GM21619 (cell line): ENCODE measurements at regions not wholly inside any gene's neighbourhood (a gene's known extent, or its start where the extent isn't known, plus 50 kb on each side); places are given as distances from the start of the nearest gene placed in this dataset.

Source experiments
- ATAC-seq: cut with Tn5 transposase; IDR thresholded peaks from one replicate; pipeline ENCODE4 v1.9.1; 2021; ENCODE audit not compliant: unreplicated experiment

- no peak for ATAC-seq
Observed at GRCh38 chr21:41671859-41672542, 94.9 kb downstream of the RIPK4 start.

- ATAC-seq = no peak
Observed at GRCh38 chr21:41671212-41671762, 95.6 kb downstream of the RIPK4 start.

DNA sequence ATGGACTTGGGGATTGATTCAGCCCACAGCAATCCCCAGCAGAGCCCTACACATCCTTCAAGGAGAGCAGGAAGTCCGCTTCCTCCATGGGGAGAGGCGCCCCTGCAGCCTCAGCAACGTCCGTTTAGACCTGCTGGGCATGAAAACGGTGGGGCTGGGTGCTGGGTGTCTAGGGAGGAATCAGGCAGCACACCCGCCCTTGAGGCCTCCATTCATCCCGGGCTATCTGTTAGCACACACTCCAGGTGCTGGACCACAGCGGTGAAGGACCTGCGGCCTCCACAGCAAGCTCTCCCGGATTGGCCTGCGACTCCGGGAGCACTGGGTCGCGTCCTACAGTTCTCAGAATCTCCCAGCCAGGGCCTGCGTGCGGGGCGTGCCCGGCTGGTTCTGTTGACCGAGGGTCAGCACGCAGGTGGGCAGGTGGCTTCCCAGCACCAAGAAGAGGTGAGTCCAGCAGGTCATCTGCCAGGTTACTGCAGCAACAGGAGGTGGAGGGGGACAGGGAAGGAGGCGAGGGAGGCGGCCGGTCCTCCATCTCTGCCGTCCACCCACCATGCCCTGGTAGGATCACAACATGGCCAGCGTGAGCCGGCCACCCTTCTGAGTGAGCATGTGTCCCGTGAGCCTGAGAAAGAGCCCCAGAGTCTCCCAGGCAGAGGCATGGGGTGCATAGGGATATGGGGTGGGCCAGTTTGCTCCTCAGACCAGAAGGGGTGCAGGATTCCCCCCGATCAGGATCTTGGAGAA is 96.6 kb downstream of the RIPK4 start:
- no peak for ATAC-seq

DNA sequence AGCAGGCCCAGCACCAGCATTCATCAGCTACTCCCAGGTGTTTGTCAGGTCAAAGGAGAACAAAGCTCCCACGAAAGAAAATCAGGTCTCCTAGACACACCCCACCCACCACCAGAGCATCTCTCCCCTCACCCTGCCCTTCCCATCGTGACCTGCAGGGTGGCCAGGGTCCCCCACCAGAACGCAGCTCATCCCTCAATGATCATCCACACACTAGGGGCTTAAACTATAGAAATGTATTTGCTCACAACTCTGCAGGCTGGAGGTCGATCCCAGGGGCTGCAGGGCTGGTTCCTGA is 97.4 kb downstream of the RIPK4 start:
- ATAC-seq = no peak

- no peak for ATAC-seq
Observed at GRCh38 chr21:41668686-41669532, 97.9 kb downstream of the RIPK4 start.

DNA sequence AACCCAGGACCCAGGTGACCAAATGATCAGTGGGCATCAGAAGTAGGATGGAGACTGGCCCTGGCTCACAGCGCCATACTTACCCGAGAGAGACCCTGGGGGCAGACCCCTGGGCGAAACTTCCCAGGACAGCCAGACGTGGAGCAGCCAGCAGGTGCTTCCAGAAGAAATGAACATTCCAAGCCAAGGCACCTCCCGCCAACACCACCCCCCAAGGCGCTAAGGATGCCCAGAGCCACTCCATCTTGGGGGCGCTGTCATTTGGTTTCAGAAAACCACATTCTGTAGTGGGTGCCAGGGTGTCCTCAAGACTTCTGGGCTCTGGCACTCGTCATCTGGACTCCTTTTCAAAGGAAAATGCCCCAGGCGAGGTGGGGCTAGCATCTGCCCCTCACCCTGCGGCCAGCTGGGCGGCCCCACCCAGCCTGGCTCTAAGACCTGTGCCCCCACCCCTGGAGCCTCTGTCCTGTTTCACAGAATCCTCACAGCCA is 98.8 kb downstream of the RIPK4 start:
- no peak for ATAC-seq

GRCh38 chr21:41667136-41667535 is 99.7 kb downstream of the RIPK4 start:
- ATAC-seq = no peak

DNA sequence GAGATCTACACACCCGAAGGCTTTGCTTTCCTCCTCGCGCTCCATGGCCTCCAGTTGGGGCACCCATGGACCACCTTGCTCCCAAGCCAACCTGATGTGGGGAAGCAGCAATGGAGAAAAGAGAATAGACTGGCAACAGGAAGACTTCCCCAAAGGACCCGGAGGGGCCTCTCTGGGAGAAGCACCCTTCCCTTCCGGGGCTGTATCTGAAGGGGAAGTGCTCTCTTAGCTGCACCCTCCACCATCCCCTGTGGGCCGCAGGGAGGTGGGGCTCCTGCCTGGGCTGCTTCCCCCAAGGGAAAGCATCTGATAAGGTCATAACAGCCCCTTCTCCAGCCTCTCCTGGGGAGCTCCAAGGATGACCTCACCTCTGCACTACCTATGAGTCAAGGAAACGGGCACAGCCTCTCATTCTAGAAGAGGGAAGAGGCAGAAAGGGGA is 100.2 kb downstream of the RIPK4 start:
- no peak for ATAC-seq

DNA sequence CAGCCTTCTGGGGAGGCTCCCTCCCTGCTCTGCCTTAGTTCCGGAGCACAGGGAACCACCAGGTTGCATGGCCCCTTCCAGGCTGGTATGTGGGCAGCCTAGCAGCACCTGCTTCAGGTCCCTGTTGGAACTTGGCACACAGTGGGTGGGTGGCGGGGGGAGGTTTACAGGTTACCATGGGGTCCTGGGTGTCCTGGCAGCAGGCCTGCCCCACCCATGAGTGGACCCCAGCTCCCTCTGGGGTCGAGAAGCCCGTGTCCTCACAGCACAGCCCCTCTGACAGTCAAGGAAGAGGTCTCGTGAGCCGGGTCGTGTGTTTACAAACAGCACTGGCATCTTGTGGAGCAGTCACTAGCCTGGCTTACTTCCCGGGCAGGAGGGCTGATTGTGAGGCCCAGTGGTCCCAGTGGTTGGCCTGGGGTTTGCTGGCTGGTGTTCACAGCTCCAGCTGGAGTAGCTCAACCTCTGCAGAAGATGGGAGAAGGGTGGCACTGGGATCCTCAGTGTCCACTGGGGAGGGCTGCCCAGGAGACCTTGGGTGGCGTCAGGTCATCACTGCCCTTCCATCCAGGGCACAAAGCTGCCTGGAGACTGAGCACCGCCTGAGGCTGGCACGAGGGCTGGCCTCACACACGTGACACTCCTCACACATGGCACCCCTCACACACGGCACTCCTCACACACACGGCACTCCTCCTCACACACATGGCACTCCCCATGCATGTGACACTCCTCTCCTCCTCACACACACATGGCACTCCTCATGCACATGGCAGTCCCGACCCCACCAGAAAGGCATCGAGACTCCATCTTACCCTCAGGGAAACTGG is 100.9 kb downstream of the RIPK4 start:
- ATAC-seq = no peak

- no peak for ATAC-seq
Observed at GRCh38 chr21:41664881-41665765, 101.7 kb downstream of the RIPK4 start.

DNA sequence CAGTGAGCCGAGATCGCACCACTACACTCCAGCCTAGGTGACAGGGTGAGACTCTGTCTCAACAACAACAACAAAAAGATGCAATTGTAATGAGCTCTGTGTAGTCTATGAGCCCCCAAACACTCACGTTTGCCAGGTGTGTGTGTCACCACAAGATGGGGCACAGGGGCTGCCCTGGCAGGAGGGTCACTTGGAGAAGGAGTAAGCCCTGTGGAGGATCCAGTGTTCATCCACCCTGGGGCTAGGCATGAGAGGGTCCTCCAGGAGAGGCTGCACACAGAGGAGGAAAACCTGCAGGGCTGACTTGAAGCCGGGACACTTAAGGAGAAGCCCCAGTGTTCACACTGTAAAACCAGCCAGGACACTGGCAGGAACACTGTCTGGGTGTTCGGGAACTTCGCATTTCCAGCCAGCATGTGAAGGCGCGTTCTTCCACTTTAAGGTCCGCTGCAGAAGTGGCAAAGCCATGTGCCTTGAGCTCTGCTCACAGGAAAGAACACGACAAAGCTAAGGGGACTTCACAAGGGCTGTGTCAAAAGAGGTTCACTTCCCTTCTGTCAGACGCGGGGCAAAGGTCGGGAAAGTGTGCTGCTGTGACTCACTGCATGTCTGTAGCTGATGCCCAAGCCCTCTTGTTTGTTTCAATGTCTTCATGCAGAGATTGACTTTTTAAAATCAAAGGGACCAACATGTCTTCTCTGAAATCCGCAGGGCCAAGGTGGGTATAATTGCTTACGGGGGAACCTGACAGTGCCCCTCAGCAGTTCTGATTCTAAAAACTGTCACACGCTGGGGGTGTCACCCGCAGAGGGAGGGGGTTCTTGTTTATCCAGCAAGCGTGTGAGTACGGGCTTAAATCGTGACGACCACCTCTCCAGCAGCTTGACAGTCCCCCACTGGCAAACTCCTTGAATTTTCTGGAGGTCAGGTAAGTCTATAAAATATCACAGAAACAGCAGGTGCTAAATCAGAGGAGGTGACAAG is 102.8 kb downstream of the RIPK4 start:
- no peak for ATAC-seq

- ATAC-seq = no peak
Observed at GRCh38 chr21:41662761-41663160, 104.1 kb downstream of the RIPK4 start.

GRCh38 chr21:41662161-41662560 is 104.7 kb downstream of the RIPK4 start:
- no peak for ATAC-seq

DNA sequence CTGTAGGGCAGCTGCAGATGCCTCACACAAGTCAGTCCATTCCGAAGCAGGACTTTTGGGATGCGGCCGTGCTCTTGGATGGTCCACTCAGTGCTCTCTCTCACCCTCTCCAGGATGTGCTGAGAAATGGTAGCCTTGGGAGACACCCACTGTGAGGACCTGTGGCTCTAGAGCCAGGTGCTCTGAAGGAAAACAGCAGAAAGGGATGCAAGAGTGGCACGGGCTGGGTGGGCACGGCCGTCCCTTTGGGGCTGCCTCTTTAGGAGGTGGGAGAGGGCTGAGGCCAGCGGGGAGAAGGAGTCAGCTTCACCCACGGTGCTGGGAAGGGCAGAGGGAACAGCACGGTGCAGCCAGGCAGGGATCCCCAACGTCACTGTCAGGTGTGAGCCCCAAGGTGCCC is 106.1 kb downstream of the RIPK4 start:
- ATAC-seq = no peak

GRCh38 chr21:41659791-41660560 is 106.9 kb downstream of the RIPK4 start:
- no peak for ATAC-seq

- ATAC-seq = no peak
Observed at GRCh38 chr21:41656946-41657525, 109.8 kb downstream of the RIPK4 start.

DNA sequence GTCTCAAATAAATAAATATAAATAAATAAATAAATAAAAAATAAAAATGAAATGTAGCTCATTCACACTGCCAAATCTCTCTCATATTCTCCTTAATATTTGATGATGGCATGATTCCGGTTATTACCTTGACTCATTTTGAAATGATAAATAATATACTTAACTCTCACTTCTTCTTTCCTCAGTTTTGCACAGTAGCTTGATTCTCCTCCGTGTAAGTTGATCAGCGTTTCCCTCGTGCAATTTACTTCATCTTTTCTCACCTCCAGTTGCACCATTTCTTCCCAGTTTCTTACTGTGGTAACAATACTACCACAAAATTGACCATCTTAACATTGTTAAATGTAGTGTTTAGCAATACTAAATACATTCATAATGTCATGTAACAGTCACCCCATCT is 111.6 kb downstream of the RIPK4 start:
- no peak for ATAC-seq
